ENCODE measurements at regions not wholly inside any gene's neighbourhood (a gene's known extent, or its start where the extent isn't known, plus 50 kb on each side); places are given as distances from the start of the nearest gene placed in this dataset.

- TF ChIP-seq, protein P1, sequence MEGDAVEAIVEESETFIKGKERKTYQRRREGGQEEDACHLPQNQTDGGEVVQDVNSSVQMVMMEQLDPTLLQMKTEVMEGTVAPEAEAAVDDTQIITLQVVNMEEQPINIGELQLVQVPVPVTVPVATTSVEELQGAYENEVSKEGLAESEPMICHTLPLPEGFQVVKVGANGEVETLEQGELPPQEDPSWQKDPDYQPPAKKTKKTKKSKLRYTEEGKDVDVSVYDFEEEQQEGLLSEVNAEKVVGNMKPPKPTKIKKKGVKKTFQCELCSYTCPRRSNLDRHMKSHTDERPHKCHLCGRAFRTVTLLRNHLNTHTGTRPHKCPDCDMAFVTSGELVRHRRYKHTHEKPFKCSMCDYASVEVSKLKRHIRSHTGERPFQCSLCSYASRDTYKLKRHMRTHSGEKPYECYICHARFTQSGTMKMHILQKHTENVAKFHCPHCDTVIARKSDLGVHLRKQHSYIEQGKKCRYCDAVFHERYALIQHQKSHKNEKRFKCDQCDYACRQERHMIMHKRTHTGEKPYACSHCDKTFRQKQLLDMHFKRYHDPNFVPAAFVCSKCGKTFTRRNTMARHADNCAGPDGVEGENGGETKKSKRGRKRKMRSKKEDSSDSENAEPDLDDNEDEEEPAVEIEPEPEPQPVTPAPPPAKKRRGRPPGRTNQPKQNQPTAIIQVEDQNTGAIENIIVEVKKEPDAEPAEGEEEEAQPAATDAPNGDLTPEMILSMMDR (IDR thresholded peaks at IDR 0.05; ENCODE audit: low read depth, low read length) = no peak
- DNase-seq (ENCODE audit: low read depth, low spot score) = no peak
- Histone ChIP-seq H3K27ac (ENCODE audit: low read depth, low read length) (no peak overlapping the region), H3K9me3 (ENCODE audit: control insufficient read depth, insufficient read depth, low read length) (peaks cover 7% of the 10 kb centered on the region), H3K27me3 (ENCODE audit: control insufficient read depth, insufficient read depth, low read length) (no peaks in the 10 kb centered on the region), H3K4me3 (ENCODE audit: low read depth, low read length) (no peak overlapping the region)
- CTCF ChIA-PET = no interaction called here
- POLR2A ChIA-PET = no interaction called here
Observed at GRCh38 chr7:9100289-9100688, 666.9 kb downstream of the NXPH1 start.

DNA sequence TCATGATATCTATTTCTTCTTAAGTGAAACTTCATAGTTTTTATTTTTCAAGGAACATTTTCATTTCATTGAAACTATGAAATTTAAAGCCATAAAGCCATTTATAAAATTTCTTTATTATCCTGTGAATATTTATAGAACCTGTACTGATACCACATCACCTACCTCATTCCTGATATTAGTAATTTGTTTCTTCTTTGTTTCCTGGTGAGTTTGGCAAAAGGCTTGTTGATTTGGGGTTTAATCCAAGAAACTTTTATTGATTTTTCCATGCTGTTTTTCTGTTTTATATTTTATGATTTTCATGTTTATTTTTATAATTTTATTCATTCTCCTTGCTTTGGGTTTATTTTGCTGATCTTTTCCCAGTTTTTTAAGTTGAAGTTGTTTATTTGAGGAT, 669.4 kb downstream of the NXPH1 start:
- Histone ChIP-seq H3K9me3 (ENCODE audit: control insufficient read depth, insufficient read depth, low read length) (peaks cover 16% of the 10 kb centered on the region), H3K27me3 (ENCODE audit: control insufficient read depth, insufficient read depth, low read length) (no peaks in the 10 kb centered on the region), H3K4me3 (ENCODE audit: low read depth, low read length) (no peak overlapping the region), H3K27ac (ENCODE audit: low read depth, low read length) (no peak overlapping the region)
- ChIA-PET POLR2A (no interaction called here), CTCF (no interaction called here)
- TF ChIP-seq, protein P1 (IDR thresholded peaks at IDR 0.05; ENCODE audit: low read depth, low read length) = no peak
- no peak for DNase-seq (ENCODE audit: low read depth, low spot score)

DNA sequence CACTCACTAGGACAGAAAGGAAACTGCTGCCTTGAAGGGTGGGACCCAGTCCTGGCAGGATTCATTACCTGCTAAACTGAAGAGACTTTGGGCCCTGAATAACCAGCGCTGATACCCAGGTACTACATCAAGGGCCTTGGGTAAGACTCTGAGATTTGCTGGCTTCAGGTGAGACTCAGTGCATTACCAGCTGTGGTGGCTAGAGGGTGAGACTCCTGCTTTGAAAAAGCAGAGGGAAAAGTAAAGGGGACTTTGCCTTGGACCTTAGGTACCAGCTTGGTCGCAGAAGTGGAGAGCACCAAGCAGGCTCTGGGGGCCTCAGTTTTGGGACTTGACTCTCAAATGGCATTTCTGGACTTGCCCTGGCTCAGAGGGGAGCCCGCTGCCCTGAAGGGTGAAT, 673.3 kb downstream of the NXPH1 start:
- no peak overlapping the region for H3K4me3 ChIP-seq (ENCODE audit: low read depth, low read length)
- no peak for DNase-seq (ENCODE audit: low read depth, low spot score)
- CTCF ChIA-PET = no interaction called here
- peaks cover 18% of the 10 kb centered on the region for H3K9me3 ChIP-seq (ENCODE audit: control insufficient read depth, insufficient read depth, low read length)
- H3K27me3 ChIP-seq (ENCODE audit: control insufficient read depth, insufficient read depth, low read length) = no peaks in the 10 kb centered on the region
- TF ChIP-seq, protein P1 (IDR thresholded peaks at IDR 0.05; ENCODE audit: low read depth, low read length) = no peak
- H3K27ac ChIP-seq (ENCODE audit: low read depth, low read length) = no peak overlapping the region
- POLR2A ChIA-PET = no interaction called here

- TF ChIP-seq, protein P1 (IDR thresholded peaks at IDR 0.05; ENCODE audit: low read depth, low read length) = no peak
- Histone ChIP-seq H3K9me3 (ENCODE audit: control insufficient read depth, insufficient read depth, low read length) (peaks cover 2% of the 10 kb centered on the region), H3K27ac (ENCODE audit: low read depth, low read length) (no peak overlapping the region), H3K27me3 (ENCODE audit: control insufficient read depth, insufficient read depth, low read length) (no peaks in the 10 kb centered on the region), H3K4me3 (ENCODE audit: low read depth, low read length) (no peak overlapping the region)
- ChIA-PET CTCF (no interaction called here), POLR2A (no interaction called here)
- DNase-seq (ENCODE audit: low read depth, low spot score) = no peak
Observed at GRCh38 chr7:9120331-9120730, 686.9 kb downstream of the NXPH1 start.

DNA sequence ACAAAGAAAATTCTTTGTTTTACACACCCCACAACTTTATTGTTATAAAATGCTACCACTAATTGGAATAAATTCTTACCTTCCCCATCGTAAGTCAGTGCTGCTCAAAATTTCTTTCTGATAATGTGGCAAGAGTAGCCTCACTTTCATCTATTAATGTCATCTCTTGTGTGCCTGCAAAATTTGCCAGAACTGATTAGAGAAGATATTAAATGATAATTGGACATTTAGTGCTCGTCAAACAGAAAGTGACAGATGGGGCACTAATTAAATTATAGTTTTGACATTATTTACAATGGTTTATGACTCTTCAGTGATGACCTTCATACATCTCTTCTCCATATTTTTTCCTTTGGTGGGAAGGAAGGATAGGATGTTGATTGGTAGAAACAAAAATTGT, 690.9 kb downstream of the NXPH1 start:
- POLR2A ChIA-PET = no interaction called here
- TF ChIP-seq, protein P1 (IDR thresholded peaks at IDR 0.05; ENCODE audit: low read depth, low read length) = no peak
- no peak for DNase-seq (ENCODE audit: low read depth, low spot score)

More for the DNA sequence above, 690.9 kb downstream of the NXPH1 start:
- Histone ChIP-seq H3K27ac (ENCODE audit: low read depth, low read length) (no peak overlapping the region), H3K4me3 (ENCODE audit: low read depth, low read length) (no peak overlapping the region), H3K27me3 (ENCODE audit: control insufficient read depth, insufficient read depth, low read length) (no peaks in the 10 kb centered on the region), H3K9me3 (ENCODE audit: control insufficient read depth, insufficient read depth, low read length) (no peaks in the 10 kb centered on the region)
- CTCF ChIA-PET = no interaction called here

All from AG04450 (cell line).